ENCODE measurements at regions not wholly inside any gene's neighbourhood (a gene's known extent, or its start where the extent isn't known, plus 50 kb on each side); places are given as distances from the start of the nearest gene placed in this dataset.

DNA sequence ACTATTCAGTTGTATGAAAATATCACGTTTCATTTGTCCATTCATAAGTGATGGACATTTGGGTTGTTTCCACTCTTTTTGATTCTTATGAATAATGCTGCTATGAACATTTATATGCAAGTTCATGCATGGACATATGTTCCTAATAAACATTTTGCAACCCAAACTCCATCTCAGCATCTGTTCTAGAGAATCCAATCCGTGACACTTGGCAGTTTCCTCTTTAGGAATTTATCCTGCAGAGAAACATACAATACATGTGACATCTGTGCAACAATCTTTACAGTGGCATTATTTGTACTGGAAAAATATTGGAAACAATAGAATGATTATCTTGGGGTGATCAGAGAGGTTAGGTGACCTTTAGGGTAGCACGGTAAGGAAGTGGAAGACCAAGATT is 290.8 kb upstream of the SRRM4 start (continued):
- TF ChIP-seq, protein P1, sequence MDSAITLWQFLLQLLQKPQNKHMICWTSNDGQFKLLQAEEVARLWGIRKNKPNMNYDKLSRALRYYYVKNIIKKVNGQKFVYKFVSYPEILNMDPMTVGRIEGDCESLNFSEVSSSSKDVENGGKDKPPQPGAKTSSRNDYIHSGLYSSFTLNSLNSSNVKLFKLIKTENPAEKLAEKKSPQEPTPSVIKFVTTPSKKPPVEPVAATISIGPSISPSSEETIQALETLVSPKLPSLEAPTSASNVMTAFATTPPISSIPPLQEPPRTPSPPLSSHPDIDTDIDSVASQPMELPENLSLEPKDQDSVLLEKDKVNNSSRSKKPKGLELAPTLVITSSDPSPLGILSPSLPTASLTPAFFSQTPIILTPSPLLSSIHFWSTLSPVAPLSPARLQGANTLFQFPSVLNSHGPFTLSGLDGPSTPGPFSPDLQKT (CRISPR knock-in tag; IDR thresholded peaks at IDR 0.05; ENCODE audit: borderline replicate concordance) = no peak
- TF ChIP-seq SMARCC2 (IDR thresholded peaks at IDR 0.05) = no peak

DNA sequence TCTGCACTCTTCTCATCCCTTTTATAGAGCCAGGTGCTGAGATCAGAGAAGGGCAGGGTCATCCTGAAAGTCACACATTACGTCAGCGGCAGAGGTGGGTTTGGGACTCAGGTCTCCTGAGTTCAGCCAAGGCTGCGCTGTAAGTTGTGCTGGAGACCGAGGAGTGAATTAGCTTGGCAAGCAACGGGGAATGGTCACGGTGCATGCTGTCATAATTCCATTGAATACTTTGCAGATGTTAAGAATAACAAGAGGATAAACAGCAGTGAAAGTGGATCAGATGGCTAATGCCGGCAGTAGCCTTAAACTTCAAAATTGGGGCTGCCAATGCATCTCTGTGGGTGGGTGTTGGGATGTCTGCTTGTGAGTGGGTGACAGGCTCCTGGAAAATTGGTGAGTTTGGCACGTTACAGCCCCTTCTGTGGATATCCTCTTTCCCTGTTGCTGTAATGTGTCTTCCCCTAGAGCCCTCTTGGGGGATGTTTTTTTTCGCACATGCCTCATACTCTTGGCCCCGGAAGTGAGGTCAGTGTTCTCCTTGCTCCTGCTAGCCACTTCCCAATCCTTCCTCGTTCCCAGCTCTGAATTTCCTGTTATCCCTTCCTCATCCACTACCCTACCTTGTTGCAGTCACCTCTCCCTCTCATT is 287.1 kb upstream of the SRRM4 start:
- no peaks in the 10 kb centered on the region for H3K9me3 ChIP-seq (ENCODE audit: low read length)
- H2AFZ ChIP-seq (ENCODE audit: low read length) = no peak overlapping the region
- no peak for TF ChIP-seq SIX1 (CRISPR knock-in tag; IDR thresholded peaks at IDR 0.05; ENCODE audit: borderline replicate concordance)
- TF ChIP-seq TP53 (CRISPR knock-in tag; conservative IDR thresholded peaks at IDR 0.05) = no peak
- POLR2A ChIA-PET = no interaction called here
- H3K36me3 ChIP-seq (replicated peaks in 1 of 2; ENCODE audit: control insufficient read depth in 1 of 2, insufficient read depth in 2 of 2, low read length in 2 of 2) = no peaks in the 10 kb centered on the region
- H3K4me1 ChIP-seq (ENCODE audit: insufficient read depth, low read length) = no peaks in the 10 kb centered on the region
- H3K79me2 ChIP-seq (ENCODE audit: insufficient read depth, low read length) = no peaks in the 10 kb centered on the region
- no peak for ATAC-seq
- in situ Hi-C loops (cut with HindIII; ENCODE audit: extremely low pct_ligation_motif_present, low pct_unique_long_range_greater_than_20kb) (no loop called here), intact Hi-C loops (cut with micrococcal nuclease; ENCODE audit: unreplicated experiment) (no loop called here)
- H3K9ac ChIP-seq (ENCODE audit: insufficient read depth, low read depth, low read length) = no peak overlapping the region
- no peaks in the 10 kb centered on the region for H3K27me3 ChIP-seq (ENCODE audit: control insufficient read depth in 1 of 2, insufficient read depth in 2 of 2, low read length in 2 of 2)
- WGBS (ENCODE audit: low lambda C conversion rate) = 46% methylated on average over 10 of the region's 11 CpGs
- CTCF ChIA-PET (ENCODE audit: low intra/inter-chr PET ratio, low total read pairs) = no interaction called here
- no peak for DNase-seq (ENCODE audit: low spot score)
- no peak overlapping the region for H3K4me3 ChIP-seq (replicated peaks in 1 of 3; ENCODE audit: insufficient read depth in 1 of 3, low read depth in 2 of 3, low read length in 3 of 3)
- FAIRE-seq = no peak
- H3K27ac ChIP-seq (ENCODE audit: extremely low read length, insufficient read depth, low read length) = no peak overlapping the region
- no peaks in the 10 kb centered on the region for H4K20me1 ChIP-seq (ENCODE audit: insufficient read depth, low read length)
- H3K4me2 ChIP-seq (ENCODE audit: low read depth, low read length) = no peak overlapping the region
- no TSS peak for BruUV-seq (replicated peaks)
